Activated T-helper 1 cell treated with anti-CD3 and anti-CD28 coated beads, Interleukin-12 subunit alpha, Interleukin-12 subunit beta, Interleukin-2, Interleukin-4 antibody, amounts not matched to agents 30 ng/mL and 10 ng/mL and 1 ng/mL, durations not matched to agents 14 hours and 24 hours and 36 hours (primary cell): ENCODE measurements at regions not wholly inside any gene's neighbourhood (a gene's known extent, or its start where the extent isn't known, plus 50 kb on each side); places are given as distances from the start of the nearest gene placed in this dataset.
"Not testable (repeated sequence)": the region's sequence is repeated elsewhere in the genome, so short reads cannot be mapped to it uniquely, and the experiment has no call there.

ENCODE experiments used
- DNase-seq: peaks from one replicate; pipeline ENCODE4 v3.0.0; 2021; ENCODE audit warnings: low spot score
- H3K27ac Mint-ChIP-seq: one replicate; pipeline ENCODE4 v1.8.0; 2021; ENCODE audit warnings: mild to moderate bottlenecking, mixed read lengths
- H3K27me3 Mint-ChIP-seq: one replicate; pipeline ENCODE4 v1.8.0; 2022; ENCODE audit warnings: mild to moderate bottlenecking, moderate library complexity, mixed read lengths; ENCODE audit not compliant: insufficient read depth
- H3K36me3 Mint-ChIP-seq: one replicate; pipeline ENCODE4 v1.8.0; 2021; ENCODE audit warnings: low read depth, mixed read lengths
- H3K4me1 Mint-ChIP-seq: one replicate; pipeline ENCODE4 v1.8.0; 2021; ENCODE audit warnings: low read depth, mixed read lengths
- H3K4me3 Mint-ChIP-seq: one replicate; pipeline ENCODE4 v1.8.0; 2021; ENCODE audit warnings: mild to moderate bottlenecking, moderate library complexity, mixed read lengths
- H3K9me3 Mint-ChIP-seq: one replicate; pipeline ENCODE4 v1.8.0; 2021; ENCODE audit warnings: mixed read lengths
- intact Hi-C: fragments of 100-400 bp; cut with micrococcal nuclease; formaldehyde crosslinking; loops from one replicate; pipeline ENCODE4 v1.15.1; 2024

- Mint-ChIP-seq H3K4me3 (peak overlapping the region; percentile 80), H3K4me1 (peaks cover 37% of the 10 kb centered on the region)
- not testable (repeated sequence) for H3K27ac Mint-ChIP-seq, H3K27me3 Mint-ChIP-seq, H3K9me3 Mint-ChIP-seq, H3K36me3 Mint-ChIP-seq
- intact Hi-C loops, result loop anchor here (5.0 kb wide), 1 partner anchor 222 kb away; no protein-coding TSS in a partner anchor
- DNase-seq, result peak; percentile 68
Observed at GRCh38 chr14:106398931-106399331, 872.5 kb downstream of the TMEM121 start.

GRCh38 chr14:106401316-106401715, 874.9 kb downstream of the TMEM121 start:
- H3K27me3 Mint-ChIP-seq, H3K36me3 Mint-ChIP-seq, H3K4me3 Mint-ChIP-seq, H3K9me3 Mint-ChIP-seq, H3K27ac Mint-ChIP-seq, DNase-seq, intact Hi-C loops: not testable (repeated sequence)
- peaks cover 18% of the 10 kb centered on the region for H3K4me1 Mint-ChIP-seq

DNA sequence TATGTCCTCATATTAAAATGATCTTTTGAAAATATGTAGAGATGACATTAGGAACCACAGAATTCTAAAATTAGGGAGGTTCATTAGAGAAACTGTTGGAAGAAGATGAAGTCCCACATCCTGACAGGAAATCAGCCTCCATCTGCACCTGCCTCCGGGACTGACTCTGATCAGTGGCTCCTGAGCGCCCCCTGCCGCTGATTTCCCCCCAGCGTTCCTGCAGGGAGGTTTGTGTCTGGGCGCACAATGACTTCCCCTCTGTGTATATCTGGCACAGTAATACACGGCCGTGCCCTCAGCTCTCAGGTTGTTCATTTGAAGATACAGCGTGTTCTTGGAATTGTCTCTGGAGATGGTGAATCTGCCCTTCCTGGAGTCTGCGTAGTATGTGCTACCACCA, 883.8 kb downstream of the TMEM121 start:
- H3K9me3 Mint-ChIP-seq, intact Hi-C loops, H3K27ac Mint-ChIP-seq, H3K4me3 Mint-ChIP-seq, H3K36me3 Mint-ChIP-seq, H3K27me3 Mint-ChIP-seq: not testable (repeated sequence)
- peak; percentile 27 for DNase-seq
- H3K4me1 Mint-ChIP-seq, result peaks cover 11% of the 10 kb centered on the region

- Mint-ChIP-seq H3K36me3 (no peaks in the 10 kb centered on the region), H3K4me3 (no peak overlapping the region), H3K27me3 (peaks cover 6% of the 10 kb centered on the region), H3K9me3 (no peaks in the 10 kb centered on the region), H3K27ac (no peak overlapping the region), H3K4me1 (peaks cover 22% of the 10 kb centered on the region)
- no peak for DNase-seq
- intact Hi-C loops, result no loop called here
Observed at GRCh38 chr14:106414464-106414863, 888.1 kb downstream of the TMEM121 start.

DNA sequence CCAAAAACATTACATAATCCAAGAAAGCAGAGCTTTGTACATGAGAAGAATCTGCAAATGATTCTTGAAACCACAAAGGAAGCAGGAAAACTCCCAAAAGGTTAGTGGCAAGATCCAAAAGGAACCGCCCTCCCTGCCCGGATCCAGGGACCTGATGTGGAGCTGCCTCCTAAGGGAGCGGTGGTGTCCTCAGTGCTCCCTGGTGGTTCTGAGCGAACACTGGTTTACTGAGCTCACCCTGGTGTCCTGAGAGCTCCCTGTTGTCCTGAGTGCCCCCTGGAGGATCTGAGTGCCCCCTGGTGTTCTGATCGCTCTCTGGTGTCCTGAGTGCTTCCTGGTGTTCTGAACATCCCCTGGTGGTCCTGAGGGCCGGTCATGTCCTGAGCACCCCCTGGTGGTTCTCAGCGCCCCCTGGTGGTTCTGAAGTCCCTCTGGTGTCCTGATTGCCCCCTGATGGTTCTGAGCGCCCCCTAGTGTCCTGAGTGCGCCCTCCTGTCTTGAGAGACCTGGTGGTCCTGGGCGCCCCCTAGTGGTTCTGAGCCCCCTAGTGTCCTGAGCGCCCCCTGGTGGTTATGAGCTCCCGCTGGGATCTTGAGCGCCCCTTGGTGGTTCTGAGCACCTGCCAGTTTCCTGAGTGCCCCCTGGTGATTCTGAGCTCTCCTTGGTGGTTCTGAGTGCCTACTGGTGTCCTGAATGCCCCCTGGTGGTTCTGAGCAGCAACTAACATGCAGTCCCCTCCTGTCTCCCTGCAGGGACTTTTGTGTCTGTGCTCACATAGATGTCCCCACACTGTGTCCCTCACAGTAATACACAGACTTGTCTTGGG, 891.1 kb downstream of the TMEM121 start:
- no peak overlapping the region for H3K27ac Mint-ChIP-seq
- peak; percentile 86 for DNase-seq
- intact Hi-C loops, result loop anchor here (1.0 to 5.0 kb wide), 3 partner anchors 23 to 109 kb away; no protein-coding TSS in a partner anchor
- no peaks in the 10 kb centered on the region for H3K36me3 Mint-ChIP-seq
- H3K4me3 Mint-ChIP-seq, result no peak overlapping the region
- H3K27me3 Mint-ChIP-seq, result peaks cover 9% of the 10 kb centered on the region
- H3K9me3 Mint-ChIP-seq, result no peaks in the 10 kb centered on the region
- peaks cover 15% of the 10 kb centered on the region for H3K4me1 Mint-ChIP-seq

- no peak for DNase-seq
- H3K9me3 Mint-ChIP-seq, result no peaks in the 10 kb centered on the region
- H3K4me3 Mint-ChIP-seq, result no peak overlapping the region
- H3K27me3 Mint-ChIP-seq, result peaks cover 20% of the 10 kb centered on the region
- peaks cover 15% of the 10 kb centered on the region for H3K4me1 Mint-ChIP-seq
- intact Hi-C loops, result loop anchor here (2.0 to 5.0 kb wide), 2 partner anchors 25 to 93 kb away; no protein-coding TSS in a partner anchor
- no peaks in the 10 kb centered on the region for H3K36me3 Mint-ChIP-seq
- no peak overlapping the region for H3K27ac Mint-ChIP-seq
Observed at GRCh38 chr14:106419376-106419965, 893.1 kb downstream of the TMEM121 start.

GRCh38 chr14:106421431-106422033, 895.1 kb downstream of the TMEM121 start:
- DNase-seq, result peak; percentile 67
- H3K9me3 Mint-ChIP-seq, H3K27ac Mint-ChIP-seq, H3K36me3 Mint-ChIP-seq, intact Hi-C loops, H3K4me3 Mint-ChIP-seq: not testable (repeated sequence)
- H3K4me1 Mint-ChIP-seq, result peaks cover 15% of the 10 kb centered on the region
- peaks cover 28% of the 10 kb centered on the region for H3K27me3 Mint-ChIP-seq

- no peak overlapping the region for H3K27ac Mint-ChIP-seq
- peaks cover 15% of the 10 kb centered on the region for H3K4me1 Mint-ChIP-seq
- no peaks in the 10 kb centered on the region for H3K9me3 Mint-ChIP-seq
- DNase-seq, result no peak
- intact Hi-C loops, result no loop called here
- no peaks in the 10 kb centered on the region for H3K36me3 Mint-ChIP-seq
- H3K27me3 Mint-ChIP-seq, result peaks cover 33% of the 10 kb centered on the region
- no peak overlapping the region for H3K4me3 Mint-ChIP-seq
Observed at GRCh38 chr14:106422066-106422465, 895.7 kb downstream of the TMEM121 start.

- H3K4me3 Mint-ChIP-seq, H3K4me1 Mint-ChIP-seq, H3K9me3 Mint-ChIP-seq, H3K27ac Mint-ChIP-seq, H3K36me3 Mint-ChIP-seq, intact Hi-C loops, DNase-seq: not testable (repeated sequence)
- H3K27me3 Mint-ChIP-seq, result peaks cover 33% of the 10 kb centered on the region
Observed at GRCh38 chr14:106425150-106425549, 898.8 kb downstream of the TMEM121 start.

- Mint-ChIP-seq H3K9me3 (no peaks in the 10 kb centered on the region), H3K4me3 (no peak overlapping the region), H3K27ac (no peak overlapping the region), H3K36me3 (no peaks in the 10 kb centered on the region), H3K27me3 (peaks cover 37% of the 10 kb centered on the region), H3K4me1 (no peaks in the 10 kb centered on the region)
- DNase-seq, result peak; percentile 40
- intact Hi-C loops, result loop anchor here (1.0 kb wide), 1 partner anchor 82 kb away; no protein-coding TSS in a partner anchor
Observed at GRCh38 chr14:106436310-106436905, 910.0 kb downstream of the TMEM121 start.

DNA sequence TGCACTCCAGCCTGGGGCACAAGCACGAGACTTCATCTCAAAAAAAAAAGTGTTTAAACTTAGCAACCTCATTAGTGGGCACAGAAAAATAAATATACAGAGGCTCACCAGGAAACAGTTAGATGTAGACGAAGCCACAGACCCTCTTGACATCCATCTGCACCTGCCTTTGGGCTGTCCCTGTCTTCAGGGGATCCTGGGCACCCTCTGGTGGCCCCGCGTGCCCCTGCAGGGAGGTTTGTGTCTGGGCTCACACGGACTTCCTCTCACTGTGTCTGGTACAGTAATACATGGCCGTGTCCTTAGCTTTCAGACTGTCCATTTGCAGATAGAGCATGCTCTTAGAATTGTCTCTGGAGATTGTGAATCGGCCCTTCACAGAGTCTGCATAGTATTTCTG, 916.5 kb downstream of the TMEM121 start:
- Mint-ChIP-seq H3K4me3 (no peak overlapping the region), H3K36me3 (no peaks in the 10 kb centered on the region), H3K27me3 (peaks cover 37% of the 10 kb centered on the region), H3K9me3 (no peaks in the 10 kb centered on the region), H3K4me1 (no peaks in the 10 kb centered on the region), H3K27ac (no peak overlapping the region)
- intact Hi-C loops, result no loop called here
- DNase-seq, result peak; percentile 14

GRCh38 chr14:106455026-106455425, 928.6 kb downstream of the TMEM121 start:
- Mint-ChIP-seq H3K36me3 (no peaks in the 10 kb centered on the region), H3K9me3 (no peaks in the 10 kb centered on the region), H3K27ac (no peak overlapping the region), H3K4me1 (peaks cover 2% of the 10 kb centered on the region), H3K27me3 (peaks cover 22% of the 10 kb centered on the region), H3K4me3 (no peak overlapping the region)
- intact Hi-C loops, result no loop called here
- no peak for DNase-seq
